CD4-positive, alpha-beta T cell (primary cell): ENCODE measurements at regions not wholly inside any gene's neighbourhood (a gene's known extent, or its start where the extent isn't known, plus 50 kb on each side); places are given as distances from the start of the nearest gene placed in this dataset.

Experiments used
- ATAC-seq: fragments of 200-7000 bp; cut with Tn5 transposase; one replicate; pipeline ENCODE4 v1.10.0; 2022; ENCODE audit warnings: mild to moderate bottlenecking; ENCODE audit not compliant: poor library complexity
- CTCF ChIA-PET: fragments of 350-600 bp; sonication (Branson Sonifier 250); formaldehyde crosslinking; loops from one replicate; lab custom pipeline; 2021; ENCODE audit warnings: antibody characterized with exemption, inconsistent platforms; lab: Charles Lee
- POLR2A ChIA-PET: fragments of 350-600 bp; sonication (Branson Sonifier 250); formaldehyde crosslinking; loops from one replicate; lab custom pipeline; 2021; ENCODE audit warnings: antibody characterized with exemption, inconsistent platforms; lab: Charles Lee
- DNase-seq, 14 experiments: peaks; one replicate each; pipeline ENCODE4 v3.0.0-alpha.2; 2013 to 2020; ENCODE audit warnings: mixed read lengths in 2 of 14
- H3K27ac ChIP-seq, 2 donors: one replicate each; pipeline versions ENCODE4 v1.5.1 to v1.7.0; 2013; ENCODE audit warnings: low read length in 2 of 2, low read depth in 1 of 2, mild to moderate bottlenecking in 1 of 2
- H3K27me3 ChIP-seq, 2 experiments: 1 replicate in 1 of 2; 2 replicates in 1 of 2; pipeline versions ENCODE4 v1.6.1 to v1.7.0; 2013; ENCODE audit warnings: low read length in 2 of 2, control low read depth in 1 of 2, mild to moderate bottlenecking in 1 of 2, moderate library complexity in 1 of 2; ENCODE audit not compliant: insufficient read depth in 2 of 2, control insufficient read depth in 1 of 2
- H3K36me3 ChIP-seq: one replicate; pipeline ENCODE4 v1.6.1; 2013; ENCODE audit warnings: low read length, control low read depth; ENCODE audit not compliant: insufficient read depth
- H3K4me1 ChIP-seq: one replicate; pipeline ENCODE4 v1.6.1; 2013; ENCODE audit warnings: low read length, control low read depth; ENCODE audit not compliant: insufficient read depth
- H3K4me3 ChIP-seq: one replicate; pipeline ENCODE4 v1.5.1; 2013; ENCODE audit warnings: mild to moderate bottlenecking, low read length, moderate library complexity
- H3K9me3 ChIP-seq, 2 experiments: 1 replicate in 1 of 2; 2 replicates in 1 of 2; pipeline versions ENCODE4 v1.6.1 to v1.7.0; 2013; ENCODE audit warnings: low read length in 2 of 2, mild to moderate bottlenecking in 2 of 2, control low read depth in 1 of 2, moderate library complexity in 1 of 2; ENCODE audit not compliant: control insufficient read depth in 1 of 2, insufficient read depth in 1 of 2
- H3K27ac Mint-ChIP-seq: one replicate; pipeline ENCODE4 v1.8.0; 2020; ENCODE audit warnings: mixed read lengths
- H3K27me3 Mint-ChIP-seq: one replicate; pipeline ENCODE4 v1.8.0; 2021; ENCODE audit warnings: mixed read lengths
- H3K36me3 Mint-ChIP-seq: one replicate; pipeline ENCODE4 v1.8.0; 2021; ENCODE audit warnings: low read depth, mixed read lengths
- H3K4me1 Mint-ChIP-seq: one replicate; pipeline ENCODE4 v1.8.0; 2021; ENCODE audit warnings: low read depth, mixed read lengths
- H3K4me3 Mint-ChIP-seq: one replicate; pipeline ENCODE4 v1.8.0; 2020; ENCODE audit warnings: mild to moderate bottlenecking, mixed read lengths
- H3K9me3 Mint-ChIP-seq: one replicate; pipeline ENCODE4 v1.8.0; 2020; ENCODE audit warnings: mixed read lengths
- CTCF ChIP-seq: fragments of 200-600 bp; IDR thresholded peaks from one replicate; pipeline ENCODE4 v1.8.0; 2022; ENCODE audit warnings: antibody characterized with exemption, mild to moderate bottlenecking
- intact Hi-C, 2 experiments: fragments of 100-400 bp; cut with DNase I in 1 of 2; cut with micrococcal nuclease in 1 of 2; formaldehyde crosslinking; loops; one replicate each; pipeline versions ENCODE4 v1.15.1 to v1.9.0; 2023 to 2025; cut with DNase I, micrococcal nuclease

DNA sequence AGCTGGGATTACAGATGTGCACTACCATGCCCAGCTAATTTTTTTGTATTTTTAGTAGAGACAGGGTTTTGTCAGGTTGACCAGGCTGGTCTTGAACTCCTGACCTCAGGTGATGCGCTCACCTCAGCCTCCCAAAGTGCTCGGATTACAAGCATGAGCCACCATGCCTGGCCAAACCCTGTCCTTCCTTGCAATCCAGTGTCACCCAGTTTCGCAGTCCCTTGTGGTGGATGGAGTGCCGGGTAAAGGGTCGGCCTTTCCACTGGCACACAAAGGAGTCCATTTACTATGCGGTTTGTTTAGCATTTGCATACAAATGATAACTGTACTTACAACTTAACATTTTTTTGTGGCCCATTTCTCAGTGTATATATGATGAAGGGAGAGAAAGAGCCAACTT is 99.3 kb upstream of the TIAM2 start:
- ChIA-PET CTCF (no interaction called here), POLR2A (no interaction called here)
- Mint-ChIP-seq H3K36me3 (peaks cover 34% of the 10 kb centered on the region), H3K27ac (no peak overlapping the region), H3K4me3 (no peak overlapping the region), H3K4me1 (no peaks in the 10 kb centered on the region), H3K9me3 (no peaks in the 10 kb centered on the region), H3K27me3 (no peaks in the 10 kb centered on the region)
- Histone ChIP-seq H3K36me3 (peaks cover 5% of the 10 kb centered on the region), H3K27ac (no peak overlapping the region), H3K9me3 (no peaks in the 10 kb centered on the region), H3K4me3 (no peak overlapping the region), H3K4me1 (no peaks in the 10 kb centered on the region), H3K27me3 (no peaks in the 10 kb centered on the region)
- intact Hi-C loops = no loop called here
- TF ChIP-seq CTCF = no peak
- ATAC-seq = no peak
- no peak for DNase-seq

DNA sequence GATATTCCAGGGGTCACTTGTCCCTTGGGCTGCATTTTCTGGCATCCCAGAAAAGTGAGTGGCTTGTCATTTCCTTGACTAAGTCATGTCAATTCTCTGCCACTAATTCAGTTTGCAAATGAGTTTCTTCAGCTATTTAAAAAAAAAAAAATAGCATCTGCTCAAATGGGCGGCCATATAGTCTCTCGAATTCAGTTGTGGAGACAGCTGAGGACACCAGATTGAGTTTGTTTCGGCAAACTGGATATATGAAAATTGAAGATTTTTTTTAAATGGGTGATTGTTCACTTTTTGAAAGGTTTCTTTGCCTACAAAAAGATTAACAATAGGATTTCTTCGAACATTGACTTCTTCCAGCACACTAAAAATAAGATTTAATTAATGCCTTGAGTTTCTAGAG is 96.3 kb upstream of the TIAM2 start:
- TF ChIP-seq CTCF = no peak
- intact Hi-C loops = no loop called here
- POLR2A ChIA-PET = no interaction called here

DNA sequence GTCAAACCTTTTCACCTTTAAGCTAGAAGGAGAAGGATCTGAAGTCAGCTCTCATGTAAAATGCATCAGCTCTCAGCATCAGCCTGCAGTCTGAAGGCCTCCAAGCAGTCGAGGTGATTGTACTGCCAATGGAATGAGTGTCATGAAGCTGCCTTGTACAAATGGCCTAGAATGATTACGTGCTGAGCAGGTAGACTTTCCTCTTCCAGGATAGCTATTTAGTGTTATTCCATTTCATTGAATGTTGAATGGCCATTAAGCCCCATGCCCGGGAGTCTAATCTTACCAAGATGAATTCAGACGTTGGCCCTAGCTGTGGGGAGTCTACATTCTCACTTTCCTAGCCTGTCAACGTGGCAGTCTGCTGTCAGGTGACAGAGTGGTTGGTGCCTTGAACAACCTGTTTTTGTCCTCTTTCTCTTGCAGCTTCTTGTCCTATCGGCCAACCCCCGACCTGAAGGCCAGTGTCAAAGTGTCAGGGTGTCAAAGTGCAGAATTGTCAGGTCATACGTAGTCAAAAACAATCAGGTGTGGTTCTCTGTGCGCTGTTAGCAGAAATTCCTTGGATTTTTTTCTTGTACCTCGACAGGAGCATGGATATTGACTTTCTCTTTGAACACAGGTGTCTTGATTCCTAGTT is 95.2 kb upstream of the TIAM2 start:
- DNase-seq = no peak
- no peak overlapping the region for H3K4me3 ChIP-seq
- TF ChIP-seq CTCF = no peak
- Mint-ChIP-seq H3K9me3 (no peaks in the 10 kb centered on the region), H3K4me3 (no peak overlapping the region), H3K4me1 (no peaks in the 10 kb centered on the region), H3K36me3 (peaks cover 41% of the 10 kb centered on the region), H3K27ac (no peak overlapping the region), H3K27me3 (no peaks in the 10 kb centered on the region)
- peaks cover 8% of the 10 kb centered on the region for H3K36me3 ChIP-seq
- intact Hi-C loops = no loop called here
- H3K4me1 ChIP-seq = no peaks in the 10 kb centered on the region
- ChIA-PET CTCF (no interaction called here), POLR2A (no interaction called here)
- no peak overlapping the region for H3K27ac ChIP-seq
- no peaks in the 10 kb centered on the region for H3K9me3 ChIP-seq
- ATAC-seq = no peak
- H3K27me3 ChIP-seq = no peaks in the 10 kb centered on the region

More for the DNA sequence above, 96.3 kb upstream of the TIAM2 start:
- Histone ChIP-seq H3K36me3 (peaks cover 8% of the 10 kb centered on the region), H3K4me1 (no peaks in the 10 kb centered on the region), H3K4me3 (no peak overlapping the region), H3K9me3 (no peaks in the 10 kb centered on the region), H3K27me3 (no peaks in the 10 kb centered on the region), H3K27ac (no peak overlapping the region)
- CTCF ChIA-PET = no interaction called here
- no peak overlapping the region for H3K4me3 Mint-ChIP-seq
- H3K27ac Mint-ChIP-seq = no peak overlapping the region
- ATAC-seq (no peak), DNase-seq (no peak)
- no peaks in the 10 kb centered on the region for H3K4me1 Mint-ChIP-seq
- H3K9me3 Mint-ChIP-seq = no peaks in the 10 kb centered on the region
- H3K27me3 Mint-ChIP-seq = no peaks in the 10 kb centered on the region
- H3K36me3 Mint-ChIP-seq = peaks cover 40% of the 10 kb centered on the region
